Stimulated activated CD4-positive, alpha-beta T cell treated with anti-CD3 and anti-CD28 coated beads, Interleukin-15, amount 100 ng/mL, for 1 hour (primary cell): ENCODE measurements at regions not wholly inside any gene's neighbourhood (a gene's known extent, or its start where the extent isn't known, plus 50 kb on each side); places are given as distances from the start of the nearest gene placed in this dataset.
"Not testable (repeated sequence)": the region's sequence is repeated elsewhere in the genome, so short reads cannot be mapped to it uniquely, and the experiment has no call there.

Source experiments
- DNase-seq, 2 donors: peaks; one replicate each; pipeline ENCODE4 v3.0.0-alpha.2; 2020; ENCODE audit warnings: low read depth in 1 of 2, low spot score in 1 of 2

DNA sequence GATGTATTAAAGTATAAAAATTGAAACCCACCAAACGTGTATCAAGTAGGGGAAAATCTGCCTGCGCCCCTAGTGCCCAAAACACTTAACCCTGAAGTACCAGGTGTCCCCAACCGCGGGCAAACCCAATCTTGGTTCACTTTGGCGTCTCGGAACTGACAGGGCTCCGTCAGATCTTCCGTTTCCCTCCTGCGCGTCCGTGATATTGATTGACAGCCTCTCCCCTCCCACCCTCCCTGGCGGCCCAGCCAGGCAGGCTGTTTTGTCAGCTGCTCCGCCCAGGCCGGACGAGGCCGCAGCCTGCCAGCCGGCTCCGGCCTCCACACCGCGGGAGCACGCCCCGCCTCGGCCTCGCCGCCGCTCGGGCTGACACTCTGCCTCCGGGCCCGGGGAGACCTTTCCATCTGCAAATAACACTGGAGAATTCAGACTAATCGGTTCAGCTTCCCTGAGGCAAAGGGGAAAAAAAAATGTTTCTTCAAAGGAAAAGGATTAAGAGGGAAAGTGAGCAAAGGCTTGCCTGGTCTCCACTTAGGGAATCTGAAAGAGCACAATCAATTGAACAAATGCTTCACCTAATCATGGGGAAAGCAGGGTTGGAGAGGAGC lies 234.9 kb upstream of the MCHR2 start:
- peak in 1 of 2 donors; percentile 1 for DNase-seq

DNA sequence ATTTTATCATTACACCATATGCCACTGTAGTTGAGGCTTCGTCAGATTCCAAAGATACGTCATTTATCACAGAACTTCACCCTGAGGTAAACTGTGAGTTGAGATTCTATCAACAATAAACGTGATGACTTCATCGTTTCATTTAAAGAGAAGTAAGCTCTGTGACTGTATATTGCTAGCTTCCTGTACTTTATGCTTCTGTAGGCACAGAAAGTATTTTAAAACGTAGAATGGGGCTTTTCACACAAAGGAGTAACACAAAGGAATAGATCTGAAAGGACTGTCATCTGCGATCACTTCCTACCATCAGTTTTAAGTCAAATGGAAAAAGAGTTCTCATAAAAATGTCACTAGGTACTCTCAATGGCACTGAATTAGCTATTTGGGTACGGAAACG lies 234.4 kb upstream of the MCHR2 start:
- no peak for DNase-seq

GRCh38 chr6:100226811-100227210 lies 232.8 kb upstream of the MCHR2 start:
- no peak for DNase-seq

DNA sequence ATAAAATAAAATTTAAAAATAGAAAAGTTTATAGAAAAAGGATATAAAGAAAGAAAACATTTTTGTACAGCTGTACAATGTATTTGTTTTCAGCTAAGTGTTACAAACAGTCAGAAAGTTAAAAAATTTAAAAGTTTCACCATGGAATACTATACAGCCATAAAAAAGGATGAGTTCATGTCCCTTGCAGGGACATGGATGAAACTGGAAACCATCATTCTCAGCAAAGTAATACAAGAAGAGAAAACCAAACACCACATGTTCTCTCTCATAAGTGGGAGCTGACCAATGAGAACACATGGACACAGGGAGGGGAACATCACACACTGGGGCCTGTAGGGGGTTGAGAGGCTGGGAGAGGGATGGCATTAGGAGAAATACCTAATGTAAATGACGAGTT lies 229.9 kb upstream of the MCHR2 start:
- not testable (repeated sequence) for DNase-seq

DNA sequence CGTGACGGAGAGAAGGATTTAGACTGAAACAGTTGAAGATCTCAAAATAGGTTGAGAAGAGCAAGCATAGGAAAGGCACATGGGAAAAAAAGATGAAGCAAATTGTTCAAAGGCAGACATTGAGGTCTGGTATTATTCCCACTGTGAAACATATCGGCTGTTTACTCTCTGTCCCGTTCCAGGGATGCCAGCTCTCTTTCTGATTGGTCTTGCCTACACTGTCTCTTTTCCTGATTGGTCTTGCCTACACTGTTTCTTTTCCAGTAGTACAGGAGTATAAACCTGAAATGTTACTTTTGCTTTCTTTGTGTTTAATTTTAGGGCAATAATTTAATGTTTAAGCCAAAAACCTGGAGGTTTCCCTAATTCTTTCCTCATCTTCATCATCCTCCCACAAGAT lies 226.5 kb upstream of the MCHR2 start:
- DNase-seq = no peak

DNA sequence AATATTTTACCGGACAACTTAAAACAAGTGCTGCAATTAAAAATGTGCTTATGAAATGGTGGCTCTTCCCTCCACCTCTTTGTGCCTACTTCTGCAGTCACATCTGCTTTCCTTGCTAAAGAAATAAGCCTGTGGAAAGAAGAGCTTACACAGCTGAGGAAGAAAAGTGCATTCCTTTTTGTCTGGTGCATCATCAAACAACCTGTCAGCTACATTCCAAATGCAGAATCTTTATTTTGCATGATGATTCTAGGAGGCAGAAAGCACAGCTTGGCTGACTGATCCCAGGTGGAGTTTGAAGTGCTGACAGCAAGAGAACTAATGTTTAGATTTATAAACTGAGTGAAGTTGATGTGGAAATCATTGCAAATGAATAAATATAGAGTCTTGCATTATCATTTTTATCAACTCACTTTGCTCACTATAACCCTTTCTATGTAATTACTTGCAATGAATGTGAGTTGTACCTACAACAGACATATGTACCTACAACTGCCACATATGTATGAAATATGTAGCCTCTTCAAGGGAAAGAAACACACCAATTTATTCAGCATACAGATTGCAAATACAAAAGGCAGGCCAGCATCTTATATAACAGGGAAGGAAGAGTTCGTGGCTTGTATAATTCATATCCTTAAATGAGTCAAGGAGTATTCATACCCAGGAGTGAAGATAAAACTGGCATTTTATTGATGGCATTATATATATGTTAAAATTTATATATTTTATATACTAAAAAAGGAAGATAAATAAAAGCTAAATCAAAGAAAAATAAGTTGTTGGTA lies 223.4 kb upstream of the MCHR2 start:
- no peak for DNase-seq

GRCh38 chr6:100216760-100217159 lies 222.7 kb upstream of the MCHR2 start:
- no peak for DNase-seq

GRCh38 chr6:100212131-100212530 lies 218.1 kb upstream of the MCHR2 start:
- DNase-seq = no peak

DNA sequence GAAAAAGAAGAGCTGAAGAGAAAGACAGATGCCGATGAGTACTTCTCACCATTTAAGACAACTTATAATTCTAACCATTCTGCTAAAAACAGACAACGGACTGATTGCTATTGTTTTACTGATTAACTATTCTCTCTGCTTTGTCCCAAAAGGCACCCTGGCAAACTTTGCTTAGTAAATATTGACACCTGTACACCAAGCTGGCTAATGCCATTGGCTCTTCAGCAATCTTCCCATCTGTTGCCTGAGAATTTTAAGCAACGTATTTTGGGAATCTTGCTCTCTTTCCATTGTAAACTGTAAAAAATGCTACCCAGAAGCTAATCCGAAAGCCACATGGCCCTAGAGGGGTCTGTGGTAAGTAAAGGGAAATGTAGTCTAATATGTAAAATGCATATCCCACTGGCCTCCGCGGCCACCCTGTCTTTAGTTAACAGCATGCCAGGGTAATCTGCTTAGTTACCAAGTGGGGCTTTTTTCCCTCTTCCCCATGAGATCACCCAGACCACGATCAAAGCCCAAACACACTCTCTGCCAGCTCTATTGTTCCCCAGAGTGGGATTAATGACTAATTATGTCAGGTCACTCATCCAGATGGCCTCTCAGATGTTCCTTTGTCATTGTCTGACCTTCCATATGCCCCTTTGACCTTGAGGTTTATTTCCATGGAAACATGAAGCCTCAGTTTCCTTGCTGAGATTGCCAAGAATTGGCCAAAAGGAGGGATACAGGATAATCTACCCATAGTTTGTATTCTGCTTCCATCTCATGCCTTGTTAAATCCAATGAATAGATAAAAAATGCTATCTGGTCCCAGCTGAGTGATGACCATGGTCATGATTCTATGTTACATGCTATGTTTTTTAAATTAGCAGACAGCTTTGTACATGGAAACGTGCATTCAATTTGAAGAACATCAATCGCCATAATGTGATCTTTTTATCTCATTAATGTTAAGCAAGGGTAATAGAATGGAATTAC lies 216.4 kb upstream of the MCHR2 start:
- no peak for DNase-seq

DNA sequence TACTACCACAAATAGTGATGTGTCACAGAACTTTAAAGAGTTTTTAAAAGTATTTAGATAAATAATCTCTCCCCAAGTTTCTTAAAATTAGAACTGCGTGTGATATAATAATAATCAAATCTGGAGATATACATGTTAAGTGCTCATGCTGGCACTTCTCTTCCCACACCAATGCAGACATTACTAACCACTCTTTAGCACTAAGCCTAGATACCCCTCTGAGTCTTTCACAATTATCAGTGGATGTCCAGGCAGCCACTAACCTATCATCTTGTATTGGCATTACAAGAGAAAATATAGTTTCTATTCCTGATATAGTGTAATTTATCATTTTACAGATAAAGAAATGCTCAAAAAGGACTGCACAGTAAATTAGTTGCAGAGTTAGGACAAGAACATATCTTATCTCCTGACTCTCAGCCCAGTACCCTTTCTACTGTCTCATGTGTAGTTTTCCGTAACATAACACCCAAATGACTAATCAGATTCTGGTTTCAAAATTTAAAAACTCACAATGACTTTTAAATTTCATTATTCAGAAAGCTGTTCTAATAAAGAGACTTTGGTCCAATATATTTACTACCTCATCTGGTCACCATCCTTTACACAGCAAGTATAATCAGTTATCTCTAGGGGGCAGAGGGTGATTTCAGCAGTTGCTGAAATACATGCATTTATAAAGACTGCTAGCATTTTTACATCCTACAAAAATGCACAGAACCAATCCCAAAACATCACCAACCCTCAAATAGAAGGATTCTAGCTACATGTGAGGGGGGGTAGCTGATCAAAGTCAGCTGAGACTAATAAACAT lies 215.5 kb upstream of the MCHR2 start:
- no peak for DNase-seq

DNA sequence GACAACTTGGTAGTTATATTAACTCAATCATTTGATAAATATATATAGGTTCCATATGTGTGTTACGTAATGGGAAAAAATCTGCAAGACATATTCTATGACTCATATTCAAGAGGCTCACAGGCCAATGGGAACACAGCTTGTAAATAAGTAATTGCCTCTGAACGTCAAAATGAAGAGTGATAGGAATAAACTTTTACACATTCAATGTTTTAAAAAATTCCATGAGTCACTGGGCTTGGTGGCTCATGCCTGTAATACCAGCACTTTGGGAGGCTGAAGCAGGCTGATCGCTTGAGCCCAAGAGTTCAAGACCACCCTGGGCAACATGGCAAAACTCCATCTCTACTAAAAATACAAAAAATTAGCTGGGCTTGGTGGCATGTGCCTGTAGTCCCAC lies 209.4 kb upstream of the MCHR2 start:
- DNase-seq = no peak

- DNase-seq = no peak
These were observed 208.6 kb upstream of the MCHR2 start for GRCh38 chr6:100202417-100203194.

DNA sequence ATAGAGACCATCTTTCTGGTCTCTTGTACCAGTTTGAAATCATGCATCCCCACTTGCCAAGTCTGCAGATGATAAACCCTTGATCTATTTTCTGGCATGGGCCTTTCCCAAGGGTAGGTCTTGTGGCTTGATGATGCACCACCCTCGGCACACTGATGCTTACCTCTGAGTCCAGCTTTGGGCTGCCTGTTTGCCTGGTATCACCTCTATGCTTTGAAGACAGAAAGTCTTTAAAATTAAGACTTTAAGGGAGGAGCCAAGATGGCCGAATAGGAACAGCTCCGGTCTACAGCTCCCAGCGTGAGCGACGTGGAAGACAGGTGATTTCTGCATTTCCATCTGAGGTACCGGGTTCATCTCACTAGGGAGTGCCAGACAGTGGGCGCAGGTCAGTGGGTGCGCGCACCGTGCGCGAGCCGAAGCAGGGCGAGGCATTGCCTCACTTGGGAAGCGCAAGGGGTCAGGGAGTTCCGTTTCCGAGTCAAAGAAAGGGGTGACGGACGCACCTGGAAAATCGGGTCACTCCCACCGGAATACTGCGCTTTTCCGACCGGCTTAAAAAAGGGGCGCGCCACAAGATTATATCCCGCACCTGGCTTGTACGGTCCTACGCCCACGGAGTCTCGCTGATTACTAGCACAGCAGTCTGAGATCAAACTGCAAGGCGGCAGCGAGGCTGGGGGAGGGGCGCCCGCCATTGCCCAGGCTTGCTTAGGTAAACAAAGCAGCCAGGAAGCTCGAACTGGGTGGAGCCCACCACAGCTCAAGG lies 202.4 kb upstream of the MCHR2 start:
- DNase-seq = not testable (repeated sequence)

DNA sequence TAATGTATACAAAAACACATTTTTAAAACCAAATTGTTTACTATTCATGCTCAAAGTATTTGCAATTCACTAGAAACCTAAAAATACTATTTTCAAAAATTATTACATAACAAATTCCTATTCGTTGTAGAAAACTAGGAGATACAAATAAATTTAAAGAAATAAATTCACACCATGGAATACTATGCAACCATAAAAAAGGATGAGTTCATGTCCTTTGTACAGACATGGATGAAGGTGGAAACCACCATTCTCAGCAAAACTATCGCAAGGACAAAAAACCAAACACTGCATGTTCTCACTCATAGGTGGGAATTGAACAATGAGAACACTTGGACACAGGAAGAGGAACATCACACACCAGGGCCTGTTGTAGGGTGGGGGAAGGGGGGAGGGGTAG lies 201.2 kb upstream of the MCHR2 start:
- not testable (repeated sequence) for DNase-seq

DNA sequence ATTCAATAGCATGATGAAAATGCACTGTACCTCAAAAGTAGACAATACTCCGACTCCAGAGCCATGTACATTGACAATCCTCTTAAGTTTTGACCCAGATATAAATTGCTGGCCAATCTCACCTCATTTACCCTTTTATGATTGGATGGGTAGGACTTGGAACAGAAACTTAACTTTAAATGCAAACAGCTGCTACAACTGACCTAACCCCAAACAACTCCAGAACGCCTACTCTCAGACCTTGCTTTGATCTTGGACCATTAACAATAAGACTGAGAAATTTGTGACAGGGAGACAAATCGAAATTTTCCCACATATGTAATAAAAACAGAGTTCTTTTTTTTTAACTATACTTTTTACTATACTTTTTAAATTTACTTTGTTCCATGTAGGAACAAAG lies 200.5 kb upstream of the MCHR2 start:
- DNase-seq = no peak

GRCh38 chr6:100188754-100189153 lies 194.7 kb upstream of the MCHR2 start:
- DNase-seq = no peak

DNA sequence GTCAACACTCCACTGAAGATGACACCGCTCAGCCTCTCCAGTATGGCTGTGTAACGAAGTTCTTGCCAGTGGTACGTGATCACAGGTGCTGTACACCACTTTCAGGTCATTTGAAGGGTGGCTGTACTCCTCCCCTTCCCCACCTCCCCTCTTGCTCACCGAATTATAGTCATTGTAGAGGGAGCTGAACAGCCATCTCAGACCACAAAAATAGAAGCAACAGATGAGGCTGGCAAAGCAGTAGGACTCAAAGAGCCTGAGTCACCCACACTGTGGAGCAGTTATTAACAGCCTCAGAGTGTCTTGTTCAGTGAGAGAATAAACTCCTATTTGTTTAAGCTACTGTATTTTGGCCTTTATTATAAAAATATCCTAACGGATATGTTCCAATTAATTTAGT lies 192.5 kb upstream of the MCHR2 start:
- DNase-seq = no peak

DNA sequence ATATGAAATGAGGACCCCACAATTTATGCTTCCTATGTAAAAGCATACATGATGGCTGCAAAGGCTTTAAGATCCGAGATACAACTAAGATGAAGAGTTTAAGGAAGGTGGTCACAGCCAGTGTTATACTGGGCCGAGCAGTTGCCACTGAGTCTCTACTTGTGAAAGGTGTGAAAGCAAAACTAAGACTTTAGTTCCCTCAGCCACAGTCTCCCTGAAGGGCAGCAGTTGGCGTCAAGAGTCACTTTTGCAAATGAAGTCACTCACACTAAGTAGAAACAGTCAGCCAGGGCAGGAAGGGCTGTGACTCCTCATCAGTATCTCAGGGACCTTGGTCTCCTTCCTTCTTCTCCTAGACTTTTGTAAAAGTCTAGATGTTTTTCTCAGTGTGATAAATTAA lies 191.6 kb upstream of the MCHR2 start:
- no peak for DNase-seq

DNA sequence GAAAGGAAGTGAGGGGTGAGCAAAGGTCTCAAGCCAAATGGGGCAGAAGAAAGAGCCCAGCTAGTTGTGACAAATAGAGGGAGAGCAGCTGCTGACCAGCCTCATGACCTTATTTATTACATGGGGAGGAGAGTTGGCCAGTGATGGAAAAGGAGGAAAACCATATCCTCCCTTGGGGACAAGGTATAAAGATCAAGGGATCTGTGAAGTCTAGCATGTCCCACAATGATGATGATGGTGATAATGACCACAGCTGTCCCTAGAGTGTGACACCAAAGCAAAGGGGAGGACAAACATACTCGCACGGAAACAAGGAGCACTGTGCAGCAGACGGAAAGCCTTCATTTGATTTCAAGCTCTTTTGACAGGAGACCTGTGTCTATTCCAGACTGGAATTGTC lies 190.4 kb upstream of the MCHR2 start:
- no peak for DNase-seq
